Neural cell (in vitro differentiated cells): ENCODE measurements at regions not wholly inside any gene's neighbourhood (a gene's known extent, or its start where the extent isn't known, plus 50 kb on each side); places are given as distances from the start of the nearest gene placed in this dataset.

Experiments
- H2AFZ ChIP-seq: fragments of 200-600, 300-800 bp; sonication (generic), shearing (Covaris generic); 2 replicates; pipeline ENCODE4 v1.6.0; 2014; ENCODE audit warnings: low read depth, mild to moderate bottlenecking, antibody characterized with exemption, low read length, moderate library complexity
- H3F3A ChIP-seq: fragments of 200-600 bp; shearing (Covaris generic); 2 replicates; pipeline ENCODE4 v1.6.1; 2016; ENCODE audit warnings: mild to moderate bottlenecking, moderate library complexity, mixed read lengths, antibody characterized with exemption, low read length; ENCODE audit not compliant: insufficient read depth, poor library complexity, severe bottlenecking
- H3K27ac ChIP-seq: fragments of 200-600, 300-800 bp; sonication (generic), shearing (Covaris generic); 2 replicates; pipeline ENCODE4 v1.5.1; 2014; ENCODE audit warnings: mild to moderate bottlenecking, low read length, moderate library complexity
- H3K27me3 ChIP-seq: fragments of 300-800, 200-600 bp; sonication (generic), shearing (Covaris generic); 2 replicates; pipeline ENCODE4 v1.6.0; 2014; ENCODE audit warnings: mild to moderate bottlenecking, low read depth, low read length, moderate library complexity; ENCODE audit not compliant: insufficient read depth
- H3K36me3 ChIP-seq: fragments of 300-800, 200-600 bp; sonication (generic), shearing (Covaris generic); 2 replicates; pipeline ENCODE4 v1.5.1; 2014; ENCODE audit warnings: mild to moderate bottlenecking, antibody characterized with exemption, low read length, moderate library complexity; ENCODE audit not compliant: insufficient read depth
- H3K4me2 ChIP-seq: fragments of 300-800, 200-600 bp; sonication (generic), shearing (Covaris generic); 2 replicates; pipeline ENCODE4 v1.6.0; 2014; ENCODE audit warnings: mild to moderate bottlenecking, low read length
- H3K4me3 ChIP-seq: fragments of 300-800, 200-600 bp; sonication (generic), shearing (Covaris generic); 2 replicates; pipeline ENCODE4 v1.5.1; 2014; ENCODE audit warnings: mild to moderate bottlenecking, low read length, moderate library complexity
- H3K79me2 ChIP-seq: fragments of 200-600 bp; shearing (Covaris generic); replicated peaks from 2 replicates; pipeline ENCODE4 v1.6.0; 2014; ENCODE audit warnings: mild to moderate bottlenecking, low read length, moderate library complexity; ENCODE audit not compliant: insufficient read depth
- H3K9ac ChIP-seq: fragments of 300-800, 200-600 bp; sonication (generic), shearing (Covaris generic); 2 replicates; pipeline ENCODE4 v1.6.1; 2016; ENCODE audit warnings: mild to moderate bottlenecking, low read length, mixed read lengths
- H3K9me2 ChIP-seq: fragments of 200-600 bp; shearing (Covaris generic); 2 replicates; pipeline ENCODE4 v1.6.1; 2016; ENCODE audit warnings: mild to moderate bottlenecking, low read length, mixed read lengths; ENCODE audit not compliant: insufficient read depth
- H3K9me3 ChIP-seq: fragments of 200-600, 300-800 bp; sonication (generic), shearing (Covaris generic); 2 replicates; pipeline ENCODE4 v1.6.1; 2016; ENCODE audit warnings: mild to moderate bottlenecking, mixed run types, low read length, moderate library complexity, mixed read lengths
- H4K20me1 ChIP-seq: fragments of 200-600 bp; shearing (Covaris generic); 2 replicates; pipeline ENCODE4 v1.6.1; 2016; ENCODE audit warnings: mild to moderate bottlenecking, mixed run types; ENCODE audit not compliant: insufficient read depth
- CTCF ChIP-seq: fragments of 450-650 bp; IDR thresholded peaks from 2 replicates; pipeline ENCODE4 v1.5.1; 2014; ENCODE audit warnings: antibody characterized with exemption, mild to moderate bottlenecking, moderate library complexity; ENCODE audit not compliant: poor library complexity, severe bottlenecking
- EP300 ChIP-seq: fragments of 450-650 bp; conservative IDR thresholded peaks from 2 replicates; pipeline ENCODE4 v1.6.1; 2014; ENCODE audit warnings: antibody characterized with exemption, mild to moderate bottlenecking, moderate library complexity; ENCODE audit not compliant: poor library complexity, severe bottlenecking
- EZH2 ChIP-seq: fragments of 200-600, 300-800 bp; shearing (Covaris generic), sonication (generic); IDR thresholded peaks from 2 replicates; pipeline ENCODE4 v1.6.1; 2014; ENCODE audit warnings: antibody characterized with exemption, low read length, borderline replicate concordance, mild to moderate bottlenecking; ENCODE audit not compliant: insufficient read depth, poor library complexity, severe bottlenecking
- MXI1 ChIP-seq: fragments of 450-650 bp; conservative IDR thresholded peaks from 2 replicates; pipeline ENCODE4 v1.6.1; 2014; ENCODE audit warnings: antibody characterized with exemption, mild to moderate bottlenecking; ENCODE audit not compliant: poor library complexity, severe bottlenecking
- POLR2AphosphoS5 ChIP-seq: IDR thresholded peaks from 2 replicates; pipeline ENCODE4 v1.6.1; 2012
- RAD21 ChIP-seq: fragments of 450-650 bp; conservative IDR thresholded peaks from 2 replicates; pipeline ENCODE4 v1.6.1; 2014; ENCODE audit warnings: antibody characterized with exemption, mild to moderate bottlenecking, moderate library complexity
- SMC3 ChIP-seq: fragments of 450-650 bp; conservative IDR thresholded peaks from 2 replicates; pipeline ENCODE4 v1.6.1; 2014; ENCODE audit warnings: antibody characterized with exemption, mild to moderate bottlenecking, moderate library complexity; ENCODE audit not compliant: poor library complexity
- TAF1 ChIP-seq: IDR thresholded peaks from 2 replicates; pipeline ENCODE4 v1.6.1; 2012; ENCODE audit warnings: low read depth
- TF ChIP-seq, protein P1 (sequence below): IDR thresholded peaks from 2 replicates; pipeline ENCODE4 v1.6.1; 2012; ENCODE audit warnings: borderline replicate concordance

- no peak overlapping the region for H3K4me2 ChIP-seq
- H3K9ac ChIP-seq, result no peak overlapping the region
- no peaks in the 10 kb centered on the region for H3K27me3 ChIP-seq
- no peak for TF ChIP-seq POLR2AphosphoS5
- TF ChIP-seq RAD21, result no peak
- TF ChIP-seq EZH2, result no peak
- TF ChIP-seq MXI1, result no peak
- no peak for TF ChIP-seq EP300
- no peaks in the 10 kb centered on the region for H4K20me1 ChIP-seq
- H2AFZ ChIP-seq, result no peak overlapping the region
- no peaks in the 10 kb centered on the region for H3F3A ChIP-seq
- no peak overlapping the region for H3K27ac ChIP-seq
- H3K36me3 ChIP-seq, result no peaks in the 10 kb centered on the region
- H3K79me2 ChIP-seq, result no peaks in the 10 kb centered on the region
- H3K4me3 ChIP-seq, result no peak overlapping the region
- H3K9me3 ChIP-seq, result no peaks in the 10 kb centered on the region
- no peaks in the 10 kb centered on the region for H3K9me2 ChIP-seq
Measured at GRCh38 chr3:182393830-182394367, 399.4 kb upstream of the ATP11B start.

DNA sequence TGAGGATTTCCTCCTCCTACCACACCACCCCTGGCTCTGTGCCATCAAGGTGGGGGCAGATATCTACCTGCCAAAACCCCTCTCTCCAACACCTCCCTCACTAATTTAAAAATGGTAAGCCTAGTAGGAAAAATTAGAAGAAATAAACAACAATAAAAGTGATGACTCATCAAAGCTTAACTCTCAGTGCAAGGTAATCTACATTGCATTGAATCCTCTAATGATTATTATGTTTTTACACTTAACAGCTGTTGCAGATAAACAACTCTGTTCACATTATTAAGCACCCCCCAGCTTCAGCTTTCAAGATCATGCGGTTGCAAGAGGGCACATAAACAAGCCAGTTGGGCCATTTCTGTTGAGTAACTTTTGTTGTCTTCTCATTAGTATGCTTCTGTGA, 396.1 kb upstream of the ATP11B start:
- Histone ChIP-seq H3K9me2 (no peaks in the 10 kb centered on the region), H3K36me3 (no peaks in the 10 kb centered on the region), H3K27ac (no peak overlapping the region), H3K9me3 (no peaks in the 10 kb centered on the region), H4K20me1 (no peaks in the 10 kb centered on the region), H3K4me3 (no peak overlapping the region), H3K9ac (no peak overlapping the region), H3K27me3 (no peaks in the 10 kb centered on the region), H2AFZ (no peak overlapping the region), H3K79me2 (no peaks in the 10 kb centered on the region), H3K4me2 (no peak overlapping the region), H3F3A (no peaks in the 10 kb centered on the region)
- TF ChIP-seq TAF1, result no peak
- TF ChIP-seq CTCF, result no peak
- TF ChIP-seq RAD21, result no peak
- no peak for TF ChIP-seq SMC3
- TF ChIP-seq MXI1, result no peak
- no peak for TF ChIP-seq EZH2
- no peak for TF ChIP-seq POLR2AphosphoS5
- TF ChIP-seq EP300, result no peak
- TF ChIP-seq, protein P1, sequence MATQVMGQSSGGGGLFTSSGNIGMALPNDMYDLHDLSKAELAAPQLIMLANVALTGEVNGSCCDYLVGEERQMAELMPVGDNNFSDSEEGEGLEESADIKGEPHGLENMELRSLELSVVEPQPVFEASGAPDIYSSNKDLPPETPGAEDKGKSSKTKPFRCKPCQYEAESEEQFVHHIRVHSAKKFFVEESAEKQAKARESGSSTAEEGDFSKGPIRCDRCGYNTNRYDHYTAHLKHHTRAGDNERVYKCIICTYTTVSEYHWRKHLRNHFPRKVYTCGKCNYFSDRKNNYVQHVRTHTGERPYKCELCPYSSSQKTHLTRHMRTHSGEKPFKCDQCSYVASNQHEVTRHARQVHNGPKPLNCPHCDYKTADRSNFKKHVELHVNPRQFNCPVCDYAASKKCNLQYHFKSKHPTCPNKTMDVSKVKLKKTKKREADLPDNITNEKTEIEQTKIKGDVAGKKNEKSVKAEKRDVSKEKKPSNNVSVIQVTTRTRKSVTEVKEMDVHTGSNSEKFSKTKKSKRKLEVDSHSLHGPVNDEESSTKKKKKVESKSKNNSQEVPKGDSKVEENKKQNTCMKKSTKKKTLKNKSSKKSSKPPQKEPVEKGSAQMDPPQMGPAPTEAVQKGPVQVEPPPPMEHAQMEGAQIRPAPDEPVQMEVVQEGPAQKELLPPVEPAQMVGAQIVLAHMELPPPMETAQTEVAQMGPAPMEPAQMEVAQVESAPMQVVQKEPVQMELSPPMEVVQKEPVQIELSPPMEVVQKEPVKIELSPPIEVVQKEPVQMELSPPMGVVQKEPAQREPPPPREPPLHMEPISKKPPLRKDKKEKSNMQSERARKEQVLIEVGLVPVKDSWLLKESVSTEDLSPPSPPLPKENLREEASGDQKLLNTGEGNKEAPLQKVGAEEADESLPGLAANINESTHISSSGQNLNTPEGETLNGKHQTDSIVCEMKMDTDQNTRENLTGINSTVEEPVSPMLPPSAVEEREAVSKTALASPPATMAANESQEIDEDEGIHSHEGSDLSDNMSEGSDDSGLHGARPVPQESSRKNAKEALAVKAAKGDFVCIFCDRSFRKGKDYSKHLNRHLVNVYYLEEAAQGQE, result no peak
